ENCODE measurements at regions not wholly inside any gene's neighbourhood (a gene's known extent, or its start where the extent isn't known, plus 50 kb on each side); places are given as distances from the start of the nearest gene placed in this dataset.

- TF ChIP-seq POLR2AphosphoS5 (IDR thresholded peaks at IDR 0.05) (no peak), POLR2A (IDR thresholded peaks at IDR 0.05) (no peak)
Measured at GRCh38 chr11:100618914-100619313, 68.2 kb upstream of the ARHGAP42 start.

Measured in stomach (tissue), 4 donors.